Astrocyte of the hippocampus (primary cell): ENCODE measurements at regions not wholly inside any gene's neighbourhood (a gene's known extent, or its start where the extent isn't known, plus 50 kb on each side); places are given as distances from the start of the nearest gene placed in this dataset.

ENCODE experiments used
- DNase-seq: peaks from one replicate; pipeline ENCODE4 v3.0.0; 2011; ENCODE audit warnings: low read depth, low spot score

DNA sequence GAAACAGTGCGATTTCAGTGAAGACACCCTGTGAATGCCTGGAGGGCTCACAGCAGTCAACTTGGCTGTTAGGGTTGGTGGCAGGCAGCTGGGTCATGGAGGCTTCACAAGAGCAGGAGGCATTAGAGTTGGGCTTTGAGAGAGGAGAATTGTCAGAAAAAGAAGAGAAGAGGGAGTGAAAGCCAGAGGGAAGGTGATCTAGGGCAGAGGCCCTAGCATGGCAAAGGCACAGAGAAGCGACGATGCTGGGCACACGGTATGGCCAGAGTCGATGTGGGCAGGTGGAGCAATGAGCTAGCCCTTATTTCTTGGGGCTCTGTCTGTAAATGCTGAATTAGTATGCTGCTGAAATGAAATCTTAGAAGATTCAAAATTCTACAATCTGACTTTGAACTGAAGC, 52.6 kb upstream of the OLFM4 start:
- no peak for DNase-seq

DNA sequence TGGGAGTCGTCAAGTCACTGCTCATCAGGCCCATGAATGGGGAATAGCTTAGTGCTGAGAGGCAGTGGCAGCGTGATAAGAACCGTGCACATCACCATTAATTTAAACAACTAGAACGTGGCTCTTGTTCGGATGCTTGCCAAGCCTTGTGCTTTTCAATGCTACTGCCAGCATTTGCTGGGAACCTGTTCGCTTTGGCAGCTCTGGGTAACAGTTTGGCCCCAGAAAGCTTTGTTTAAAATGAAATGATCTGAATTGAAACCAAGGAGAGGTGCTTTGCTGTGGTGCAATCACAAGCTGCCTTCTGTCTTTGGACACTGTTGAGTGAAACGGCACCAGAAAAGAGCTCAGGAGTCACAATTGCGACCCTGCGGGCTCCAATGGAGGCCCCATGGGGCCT, 53.5 kb upstream of the OLFM4 start:
- peak; percentile 4 for DNase-seq

DNA sequence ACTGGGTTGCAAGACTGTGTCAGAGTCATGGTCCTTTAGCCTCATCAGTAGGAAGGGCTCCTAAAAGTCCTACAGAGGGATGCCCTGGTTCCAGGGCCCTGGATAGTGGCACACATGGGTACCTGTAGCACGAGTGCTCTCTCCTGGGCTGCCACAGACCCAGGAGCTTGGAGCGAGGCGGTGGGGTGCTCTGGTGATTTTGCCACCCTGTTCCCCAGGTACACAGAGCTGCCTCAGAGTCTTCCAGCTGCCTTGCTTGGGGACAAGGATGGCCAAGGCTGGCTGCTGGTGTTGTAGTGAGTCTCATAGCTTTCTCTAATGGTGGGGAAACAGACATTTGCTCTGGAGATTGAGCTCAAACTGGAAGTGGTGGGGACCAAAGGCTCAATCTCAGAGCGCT, 53.9 kb upstream of the OLFM4 start:
- no peak for DNase-seq

DNA sequence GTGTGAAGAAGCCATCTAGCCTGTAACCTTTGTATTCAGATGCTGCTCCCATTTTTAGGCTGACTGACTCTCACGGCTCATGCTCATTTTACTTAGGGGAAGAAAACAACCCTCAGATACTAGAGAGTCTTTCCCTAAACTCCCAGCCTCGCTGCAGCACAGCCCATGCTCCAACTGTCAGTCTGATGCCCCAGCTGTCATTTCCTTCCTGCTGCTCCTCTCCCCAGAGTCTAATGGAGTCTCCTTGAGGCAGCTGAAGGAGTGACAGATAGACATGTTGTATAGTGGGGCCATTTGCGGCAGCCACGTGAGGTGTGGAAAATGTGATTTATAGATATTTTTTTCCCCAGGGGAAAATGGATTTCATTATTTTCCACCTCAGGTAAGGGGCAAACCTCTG, 59.2 kb upstream of the OLFM4 start:
- no peak for DNase-seq

DNA sequence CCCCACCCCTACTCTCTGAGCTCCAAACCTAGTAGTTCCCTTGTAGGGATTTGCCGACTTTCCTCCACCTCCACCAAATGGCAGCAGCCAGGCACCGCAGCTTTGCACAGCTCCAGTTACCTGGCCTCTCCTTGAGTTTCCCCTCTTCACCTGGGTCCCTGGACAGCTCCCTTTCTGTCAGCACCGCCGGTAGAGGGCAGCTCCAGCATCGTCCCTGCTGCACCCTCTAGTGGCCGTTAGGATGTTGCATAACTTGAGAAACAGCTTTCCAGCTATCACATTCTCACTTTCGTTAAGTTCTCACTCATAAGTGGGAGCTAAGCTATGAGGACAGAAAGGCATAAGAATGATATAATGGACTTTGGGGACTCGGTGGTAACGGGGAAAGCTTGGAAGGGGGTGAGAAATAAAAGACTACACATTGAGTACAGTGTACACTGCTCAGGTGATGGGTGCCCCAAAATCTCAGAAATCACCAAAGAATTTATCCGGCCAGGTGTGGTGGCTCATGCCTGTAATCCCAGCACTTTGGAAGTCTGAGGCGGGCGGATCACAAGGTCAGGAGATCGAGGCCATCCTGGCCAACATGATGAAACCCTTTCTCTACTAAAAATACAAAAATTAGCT, 60.4 kb upstream of the OLFM4 start:
- peak; percentile 86 for DNase-seq

DNA sequence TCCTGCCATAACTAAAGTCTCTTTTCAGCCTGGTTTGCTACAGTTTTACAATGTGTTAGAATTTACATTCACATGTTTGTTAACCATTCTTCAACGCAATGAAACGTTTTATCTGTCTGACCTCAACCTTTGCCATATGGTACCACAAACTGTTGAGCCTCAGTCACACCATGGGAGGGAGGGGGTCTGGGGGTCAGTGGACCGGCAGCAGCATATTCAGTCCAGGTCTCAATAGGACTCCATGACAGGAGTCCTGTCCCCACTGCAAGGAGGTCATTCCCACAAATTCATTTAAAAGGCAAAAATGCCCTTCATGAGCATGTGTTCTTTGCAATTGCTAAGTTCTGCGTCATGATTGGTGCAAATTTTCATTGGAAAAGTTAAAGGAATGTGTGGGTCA, 66.6 kb upstream of the OLFM4 start:
- DNase-seq: no peak

DNA sequence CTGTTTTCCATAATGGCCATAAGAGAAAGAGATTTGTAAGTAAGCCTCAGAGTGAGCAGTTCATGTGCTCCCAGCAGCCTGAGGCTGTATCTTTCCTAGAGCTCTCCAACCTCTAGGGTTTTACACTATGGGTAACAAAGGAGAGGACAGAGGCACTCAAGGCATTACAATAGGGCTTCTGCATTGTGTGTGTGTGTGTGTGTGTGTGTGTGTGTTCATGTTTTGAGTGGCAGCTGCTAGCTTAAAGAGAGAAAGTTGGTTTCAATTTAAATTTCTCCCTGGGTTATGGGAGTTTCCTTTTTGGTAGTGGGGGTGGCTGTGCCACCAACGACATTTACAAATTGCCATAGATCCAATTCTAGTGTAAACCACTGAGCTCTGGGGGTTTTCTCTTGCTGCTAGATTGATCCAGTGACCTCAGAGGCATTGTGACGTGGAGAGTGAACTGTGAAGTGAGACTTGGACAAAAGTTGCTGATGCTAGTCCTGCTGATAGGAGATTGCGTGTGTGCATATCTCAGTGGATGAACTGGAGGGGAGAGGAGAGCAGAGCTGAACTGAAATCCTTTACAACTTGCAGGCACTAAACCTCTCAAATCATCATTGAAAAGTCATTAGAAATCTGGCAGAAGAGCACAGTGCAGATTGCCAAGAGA, 67.2 kb upstream of the OLFM4 start:
- DNase-seq: no peak

DNA sequence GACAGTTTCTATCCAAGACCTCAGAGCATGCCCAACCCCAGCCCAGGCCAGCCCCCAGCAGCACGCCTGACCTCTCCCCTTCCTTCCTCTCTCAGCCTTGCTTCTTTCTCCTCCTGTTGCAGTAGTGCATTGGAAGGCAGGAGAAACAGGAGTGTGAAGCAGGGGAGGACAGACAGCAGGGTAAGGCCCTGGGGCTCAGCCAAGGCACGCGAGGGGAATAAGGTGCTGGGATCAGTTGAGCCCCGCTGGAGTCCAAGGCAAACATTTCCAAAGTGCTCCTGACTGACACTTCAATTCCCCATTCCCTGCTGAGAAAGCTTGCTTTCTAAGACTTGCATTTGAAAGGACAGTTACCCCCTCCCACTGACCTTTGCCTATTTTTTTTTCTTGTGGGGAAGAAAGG, 73.1 kb upstream of the OLFM4 start:
- no peak for DNase-seq

DNA sequence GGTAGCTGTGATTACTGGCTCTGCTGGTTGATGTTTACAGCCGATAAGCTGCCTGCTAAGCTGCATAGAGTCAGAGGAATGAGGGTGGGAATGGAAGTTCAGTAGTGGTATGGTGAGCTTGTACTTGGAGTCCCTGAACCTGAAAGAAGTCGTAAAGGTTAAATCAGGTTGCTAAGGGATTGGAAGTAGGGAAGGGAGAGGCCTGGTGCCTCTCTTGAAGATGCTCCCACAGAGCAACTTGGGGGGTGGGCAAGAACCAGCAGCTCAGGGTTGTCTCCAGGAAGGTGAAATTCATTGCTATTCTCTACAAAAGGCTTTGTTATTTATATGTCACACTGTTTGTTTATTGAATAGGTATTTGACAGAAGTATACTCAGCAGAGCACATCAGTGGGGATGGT, 73.8 kb upstream of the OLFM4 start:
- DNase-seq: no peak

DNA sequence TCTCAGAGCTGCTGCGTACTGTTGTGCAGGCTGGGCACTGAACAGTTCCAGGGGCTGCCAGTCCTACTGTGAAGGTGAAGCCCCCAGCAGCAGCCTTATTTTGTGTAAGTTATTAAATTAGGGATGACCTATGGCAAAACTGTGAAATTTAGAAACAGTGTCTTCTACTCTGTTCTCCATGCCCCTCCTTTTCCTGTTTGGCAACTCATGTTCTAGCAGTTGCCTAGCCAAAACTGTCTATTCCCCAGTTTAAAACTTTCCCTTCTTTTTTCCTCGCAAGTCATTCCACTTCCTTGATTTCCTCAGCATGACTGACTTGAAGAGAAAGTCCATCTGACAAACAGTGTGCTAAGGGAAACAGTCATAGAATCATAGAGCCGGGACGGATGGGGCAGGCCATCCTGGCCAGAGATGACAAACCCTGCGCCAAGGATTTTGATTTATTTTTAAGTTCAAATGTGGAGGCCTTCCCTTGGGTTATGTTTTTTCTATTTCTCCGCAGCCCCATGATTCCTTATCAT, 78.1 kb upstream of the OLFM4 start:
- DNase-seq: no peak

DNA sequence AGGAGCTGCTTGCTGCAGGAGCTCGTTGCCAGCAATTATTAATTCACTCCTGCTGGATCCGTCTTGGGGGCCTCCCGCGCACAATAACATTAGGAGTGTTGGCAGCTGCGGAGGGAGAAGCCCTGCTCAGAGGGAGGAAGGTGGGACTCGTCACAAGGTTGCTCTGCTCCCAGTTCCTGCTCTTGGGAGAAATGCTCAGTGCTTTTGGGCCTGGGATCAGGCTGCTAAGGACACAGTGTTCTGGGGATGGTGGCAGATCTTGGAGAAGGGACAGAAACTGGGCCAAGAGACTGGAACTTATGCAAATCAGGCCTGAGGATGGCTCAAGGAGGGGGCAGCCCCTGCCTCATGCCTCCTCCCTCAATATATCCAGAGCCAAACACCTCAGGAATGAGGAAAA, 78.9 kb upstream of the OLFM4 start:
- no peak for DNase-seq

DNA sequence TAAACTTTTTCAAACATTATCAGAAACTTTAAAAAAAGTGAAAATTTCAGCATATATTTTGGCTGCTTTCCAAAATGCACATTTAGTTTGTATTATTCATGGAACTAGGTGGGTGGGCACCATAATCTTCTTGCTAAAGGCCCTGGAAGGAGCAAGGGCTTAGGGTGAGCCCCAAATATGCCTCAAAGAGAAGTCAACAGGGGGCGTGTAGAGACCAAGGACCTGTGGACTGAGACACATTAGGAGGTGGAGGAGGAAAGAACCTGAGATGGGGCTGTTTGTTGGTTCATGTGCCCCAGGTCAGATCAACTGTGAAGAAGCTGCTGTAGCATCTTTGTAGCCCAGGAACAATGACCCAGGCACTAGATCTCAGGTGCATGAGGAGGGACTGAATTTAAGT, 79.6 kb upstream of the OLFM4 start:
- DNase-seq: no peak

DNA sequence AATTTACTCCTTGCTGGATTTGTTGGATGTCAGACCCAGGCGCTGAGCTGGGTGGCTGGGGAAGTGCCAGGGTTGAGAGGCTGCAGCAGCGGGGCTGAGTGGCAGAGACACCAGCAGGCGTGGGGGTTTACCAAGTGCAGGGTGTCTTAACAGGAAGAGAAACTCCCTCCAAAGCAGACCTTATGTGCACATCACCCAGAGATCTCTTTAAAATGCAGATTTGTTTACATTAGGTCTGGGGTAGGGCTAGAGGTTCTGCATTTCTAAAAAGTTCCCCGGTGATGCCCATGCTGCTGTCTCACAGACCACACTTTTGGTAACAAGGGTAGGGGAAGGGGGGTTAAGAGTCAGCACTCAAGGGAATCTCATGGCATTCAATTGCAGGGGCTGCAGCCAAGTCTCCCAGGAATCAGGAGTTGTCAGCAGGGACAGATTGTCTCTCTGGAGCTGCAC, 80.7 kb upstream of the OLFM4 start:
- no peak for DNase-seq

DNA sequence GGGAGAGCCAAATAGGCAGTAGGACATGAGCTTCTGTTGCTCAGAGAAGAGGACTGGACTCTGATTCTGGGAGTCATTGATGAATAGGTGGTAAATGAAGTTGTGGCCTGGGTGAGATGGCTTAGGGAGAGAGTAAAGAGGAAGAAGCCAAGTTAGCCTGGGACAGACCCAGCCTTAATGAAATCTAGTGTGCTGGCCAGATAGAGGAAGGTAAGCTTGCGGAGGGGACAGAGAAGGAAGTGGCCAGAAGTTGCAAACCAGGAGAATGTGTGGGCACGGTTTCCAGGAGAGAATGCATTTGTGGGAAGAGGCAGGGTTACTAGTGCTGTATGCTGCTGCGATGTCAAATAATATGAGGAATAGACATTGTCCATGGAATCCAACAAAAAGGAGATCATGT, 83.3 kb upstream of the OLFM4 start:
- DNase-seq: no peak

DNA sequence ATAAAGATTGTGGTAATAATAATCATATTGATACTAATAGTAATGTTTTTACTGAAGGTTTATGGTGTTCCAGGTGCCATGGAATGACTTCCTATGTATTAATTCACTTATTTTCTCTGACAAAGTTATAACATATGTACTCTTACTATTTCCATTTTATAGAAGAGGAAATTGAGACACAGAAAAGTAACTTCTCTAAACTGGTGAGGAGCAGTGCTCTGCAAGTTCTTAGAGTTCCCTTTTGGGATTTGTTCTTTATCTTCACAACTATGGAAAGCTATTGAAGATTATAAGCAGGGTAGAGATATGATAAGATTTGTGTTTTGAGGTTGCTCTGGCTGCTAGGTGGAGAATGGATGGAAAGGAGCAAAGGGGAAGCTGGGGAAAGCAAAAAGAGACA, 83.9 kb upstream of the OLFM4 start:
- DNase-seq: no peak

DNA sequence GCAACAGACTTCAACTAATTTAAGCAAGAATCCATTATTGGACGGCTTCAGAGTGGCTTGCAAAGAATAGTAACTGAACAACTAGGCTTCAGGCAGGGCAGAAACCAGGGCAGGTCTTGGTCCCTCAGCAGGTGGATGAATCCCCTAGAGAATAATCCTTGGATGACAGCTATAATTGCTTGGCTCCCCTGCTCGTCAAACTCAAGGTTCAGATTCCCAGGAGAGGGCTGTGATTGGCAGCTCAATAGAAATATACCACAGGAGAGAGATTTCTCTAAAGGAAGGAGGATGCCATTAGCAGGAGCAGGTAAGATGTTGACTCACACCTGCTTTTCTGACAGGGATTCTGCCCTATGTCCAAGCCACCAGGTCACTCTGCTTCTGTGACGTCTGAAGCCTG, 89.6 kb upstream of the PCDH8 start:
- DNase-seq: no peak

DNA sequence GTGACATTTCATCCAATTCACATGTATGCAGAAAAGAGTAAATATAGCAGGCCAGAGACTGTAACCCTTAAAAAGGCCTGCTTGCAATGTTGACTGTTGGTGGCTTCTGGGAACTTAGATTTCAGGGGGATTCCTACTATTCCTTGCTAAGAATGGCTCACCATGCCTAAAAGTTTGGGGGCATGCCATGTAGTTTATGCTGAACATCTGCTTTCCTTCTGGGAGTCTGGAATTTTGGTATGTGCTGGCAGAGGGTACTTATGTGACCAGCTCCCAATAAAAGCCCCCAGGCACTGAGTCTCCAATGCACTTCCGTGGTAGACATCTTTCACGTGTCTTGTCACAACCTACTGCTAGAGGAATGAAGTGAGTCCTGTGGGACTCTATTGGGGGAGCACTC, 88.4 kb upstream of the PCDH8 start:
- DNase-seq: no peak

DNA sequence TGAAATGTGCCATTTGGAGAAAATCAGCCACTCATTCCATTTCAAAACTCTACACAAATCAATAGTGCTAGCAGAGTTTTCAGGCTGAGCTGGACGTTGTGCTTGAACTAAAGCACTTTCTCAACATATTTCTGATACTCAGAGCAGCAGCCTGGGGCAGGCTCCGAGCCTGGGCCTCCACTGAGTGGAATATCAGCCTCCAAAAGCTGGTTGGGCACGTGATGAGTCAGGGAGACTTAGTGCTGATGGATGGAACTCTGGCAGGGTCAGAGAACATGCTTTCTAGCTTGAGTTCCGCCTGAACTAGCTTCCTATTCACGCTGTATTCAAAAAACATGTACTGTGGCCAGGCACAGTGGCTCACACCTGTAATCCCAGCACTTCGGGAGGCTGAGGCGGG, 85.8 kb upstream of the PCDH8 start:
- DNase-seq: no peak

DNA sequence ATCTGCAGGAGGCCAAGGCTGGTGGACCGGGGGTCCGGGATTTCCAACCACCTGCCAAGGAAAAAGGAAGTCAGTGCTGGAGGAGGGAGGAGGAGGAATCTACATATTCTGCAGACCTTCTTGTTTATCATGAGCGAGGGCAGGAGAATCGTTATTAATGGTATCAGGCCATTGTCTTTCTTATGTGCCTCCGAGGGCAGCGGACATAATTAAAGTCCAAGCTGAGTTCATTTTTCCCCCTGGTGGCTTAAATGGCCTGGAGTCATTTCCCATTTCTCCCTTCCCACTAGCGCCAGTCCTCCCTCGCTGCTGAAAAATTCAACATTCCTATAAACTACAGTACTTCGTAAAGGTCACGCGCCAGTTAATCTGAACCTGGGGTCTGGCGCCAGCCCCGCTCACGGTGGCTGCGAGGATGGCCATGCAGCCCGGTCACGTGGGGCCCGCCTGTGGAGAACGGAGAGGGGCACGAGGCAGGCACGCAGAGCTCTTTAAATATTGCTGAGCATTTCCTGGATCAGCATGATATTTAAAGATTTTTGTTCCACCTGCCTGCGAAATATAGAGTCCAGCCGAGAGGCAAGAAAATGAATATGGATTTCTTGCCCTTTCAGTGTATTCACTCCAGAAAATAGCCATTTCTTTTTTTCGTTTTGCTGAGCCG, 85.2 kb upstream of the PCDH8 start:
- DNase-seq: no peak

DNA sequence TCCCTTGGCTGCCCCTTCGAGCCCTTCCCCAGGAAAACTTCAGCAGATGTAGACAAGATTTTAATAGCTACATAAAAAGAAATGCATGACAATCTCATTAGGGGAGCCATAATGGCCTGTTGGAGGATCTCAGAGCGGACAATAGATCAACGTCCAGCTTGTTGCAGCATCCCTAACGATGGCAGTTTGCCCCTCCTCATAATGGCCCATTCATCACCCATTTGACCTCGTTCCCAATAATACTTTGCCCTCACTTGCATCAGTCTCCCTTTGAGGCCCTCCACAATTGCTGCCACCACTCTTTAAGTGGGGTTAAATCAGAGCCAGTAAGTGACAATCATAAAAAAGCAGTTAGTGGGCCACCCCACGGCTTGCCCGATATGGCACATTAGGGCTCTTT, 84.7 kb upstream of the PCDH8 start:
- no peak for DNase-seq

DNA sequence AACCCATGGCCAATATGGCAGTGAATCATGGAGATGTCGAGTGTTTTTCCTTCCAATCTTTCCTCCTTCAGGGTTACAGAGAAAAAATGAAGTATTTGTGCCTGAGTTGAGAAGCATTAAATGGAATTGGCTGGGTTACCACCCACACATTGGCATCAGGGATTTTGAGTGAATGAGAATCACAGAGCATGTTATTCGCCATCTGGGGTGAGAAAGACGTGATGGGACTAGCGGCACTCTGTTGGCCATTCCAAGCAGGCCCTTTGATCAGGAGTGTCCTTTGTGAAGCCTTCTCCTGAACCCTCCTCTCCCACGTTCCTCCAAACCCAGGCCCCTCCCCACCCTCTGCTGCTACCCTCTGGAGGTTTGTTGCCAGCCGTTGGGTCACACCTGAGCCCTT, 84.2 kb upstream of the PCDH8 start:
- DNase-seq: no peak

DNA sequence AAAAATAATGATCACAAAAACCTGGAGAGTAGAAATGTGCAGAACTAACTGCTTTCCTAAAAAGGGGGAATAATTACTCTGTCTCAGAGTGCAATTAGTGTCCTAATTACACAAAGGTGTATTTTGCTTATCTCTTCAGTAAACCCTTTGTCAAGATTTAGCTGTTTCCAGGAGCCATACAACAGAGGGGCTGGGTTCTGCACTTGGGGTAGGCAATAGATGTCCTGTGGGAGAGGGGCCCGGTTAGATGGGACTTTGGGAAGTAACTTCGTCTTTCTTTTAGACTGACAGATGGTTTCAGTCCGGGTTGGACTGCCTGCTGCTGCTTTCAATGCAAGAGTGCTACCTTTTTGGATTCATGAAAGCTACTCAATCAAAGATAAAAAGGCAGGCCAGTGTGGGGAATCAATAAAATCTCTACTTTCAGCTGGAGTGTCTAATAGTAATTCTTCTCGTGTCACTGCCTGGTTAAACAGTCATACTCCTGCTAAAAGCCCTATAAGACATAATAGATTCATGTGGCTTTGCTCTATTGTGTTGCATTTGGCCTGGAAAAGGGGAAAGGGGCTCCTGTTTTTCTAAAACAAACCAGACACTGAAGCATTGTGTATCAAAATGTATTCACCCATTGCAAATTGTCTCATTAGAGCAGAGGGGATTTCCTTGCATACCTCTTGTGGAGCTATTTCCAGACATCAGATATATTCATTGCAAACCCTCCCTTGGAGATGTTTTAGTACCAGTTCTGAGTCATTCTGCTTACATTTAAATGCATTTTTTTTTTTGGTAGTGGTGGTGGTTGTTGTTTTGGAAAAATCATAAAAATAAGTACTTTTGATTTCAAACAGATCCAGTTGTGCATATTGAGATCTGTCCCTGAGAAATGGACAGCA, 83.3 kb upstream of the PCDH8 start:
- peak; percentile 63 for DNase-seq
